OCI-LY1 (cell line): ENCODE measurements at regions not wholly inside any gene's neighbourhood (a gene's known extent, or its start where the extent isn't known, plus 50 kb on each side); places are given as distances from the start of the nearest gene placed in this dataset.

Source experiments
- H2AFZ ChIP-seq: fragments of 200-600 bp; sonication (generic), shearing (Covaris generic); 2 replicates; pipeline ENCODE4 v1.6.0; 2014; ENCODE audit warnings: antibody characterized with exemption, mild to moderate bottlenecking, low read length
- H3F3A ChIP-seq: fragments of 200-600 bp; sonication (generic), shearing (Covaris generic); 2 replicates; pipeline ENCODE4 v1.6.0; 2014; ENCODE audit warnings: mild to moderate bottlenecking, antibody characterized with exemption, low read length, moderate library complexity; ENCODE audit not compliant: insufficient read depth
- H3K27ac ChIP-seq: fragments of 200-600 bp; sonication (generic); 2 replicates; pipeline ENCODE4 v1.5.1; 2014; ENCODE audit warnings: low read length, mixed run types, mild to moderate bottlenecking, low read depth; ENCODE audit not compliant: poor library complexity, severe bottlenecking
- H3K27me3 ChIP-seq: fragments of 200-600 bp; sonication (generic); 2 replicates; pipeline ENCODE4 v1.6.0; 2014; ENCODE audit warnings: antibody characterized with exemption, mild to moderate bottlenecking, low read length, moderate library complexity; ENCODE audit not compliant: insufficient read depth
- H3K36me3 ChIP-seq: fragments of 200-600 bp; sonication (generic); 2 replicates; pipeline ENCODE4 v1.6.1; 2014; ENCODE audit warnings: mild to moderate bottlenecking, antibody characterized with exemption, low read length, moderate library complexity, mixed read lengths; ENCODE audit not compliant: insufficient read depth
- H3K4me1 ChIP-seq: fragments of 200-600 bp; sonication (generic); 2 replicates; pipeline ENCODE4 v1.5.1; 2014; ENCODE audit warnings: mild to moderate bottlenecking, low read length, moderate library complexity; ENCODE audit not compliant: insufficient read depth, severe bottlenecking
- H3K4me2 ChIP-seq: fragments of 200-600 bp; sonication (generic), shearing (Covaris generic); 2 replicates; pipeline ENCODE4 v1.6.1; 2014; ENCODE audit warnings: low read length
- H3K4me3 ChIP-seq: fragments of 200-600 bp; sonication (generic); 2 replicates; pipeline ENCODE4 v1.5.1; 2014; ENCODE audit warnings: low read length, low read depth, mild to moderate bottlenecking, mixed read lengths; ENCODE audit not compliant: poor library complexity, severe bottlenecking
- H3K79me2 ChIP-seq: fragments of 200-600 bp; shearing (Covaris generic); 2 replicates; pipeline ENCODE4 v1.6.1; 2016; ENCODE audit warnings: mixed run types, low read length, mixed read lengths; ENCODE audit not compliant: insufficient read depth
- H3K9ac ChIP-seq: fragments of 200-600 bp; sonication (generic), shearing (Covaris generic); 2 replicates; pipeline ENCODE4 v1.6.1; 2014; ENCODE audit warnings: mild to moderate bottlenecking, low read length, mixed read lengths
- H3K9me2 ChIP-seq: fragments of 200-600 bp; sonication (generic), shearing (Covaris generic); 2 replicates; pipeline ENCODE4 v1.6.1; 2014; ENCODE audit warnings: low read depth, mild to moderate bottlenecking, low read length, mixed read lengths
- H3K9me3 ChIP-seq: fragments of 200-600 bp; shearing (Covaris generic); 2 replicates; pipeline ENCODE4 v1.6.1; 2014; ENCODE audit warnings: low read length, mixed read lengths
- H4K20me1 ChIP-seq: fragments of 200-600 bp; sonication (generic), shearing (Covaris generic); 2 replicates; pipeline ENCODE4 v1.6.0; 2016; ENCODE audit warnings: mild to moderate bottlenecking, low read length; ENCODE audit not compliant: insufficient read depth
- EZH2 ChIP-seq: fragments of 200-600 bp; sonication (generic), shearing (Covaris generic); IDR thresholded peaks from 2 replicates; pipeline ENCODE4 v1.8.0; 2017; ENCODE audit warnings: borderline replicate concordance, mixed run types, mild to moderate bottlenecking, antibody characterized with exemption, low read length, moderate library complexity, mixed read lengths
- TF ChIP-seq, protein P1 (sequence below): fragments of 200-600 bp; sonication (generic), shearing (Covaris generic); IDR thresholded peaks from 2 replicates; pipeline ENCODE4 v1.5.1; 2017; ENCODE audit warnings: mild to moderate bottlenecking, antibody characterized with exemption, low read length, moderate library complexity, mixed read lengths

DNA sequence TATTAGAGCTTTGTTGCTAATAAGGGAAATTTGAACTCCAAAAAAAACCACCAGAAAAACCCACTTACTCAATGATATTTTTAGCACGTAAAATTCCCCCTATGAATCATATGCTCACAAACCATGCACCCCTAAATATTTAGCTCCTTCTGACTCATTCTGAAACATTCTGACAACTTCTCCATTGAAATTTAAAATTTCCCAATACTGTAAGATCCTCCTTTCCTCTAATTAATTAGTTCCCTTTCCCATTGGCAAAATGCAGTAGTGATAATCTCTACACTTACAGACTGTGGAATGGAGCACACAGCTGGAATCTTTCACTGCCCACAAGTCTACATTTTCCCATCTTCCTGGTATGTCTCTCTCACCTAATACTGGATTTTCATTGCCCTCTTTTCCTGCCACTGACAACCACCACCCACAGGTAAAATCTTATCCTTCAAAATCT is 215.8 kb upstream of the ACVR2A start:
- Histone ChIP-seq H3K27ac (no peak overlapping the region), H3K4me3 (no peak overlapping the region), H4K20me1 (no peaks in the 10 kb centered on the region), H3K9ac (no peak overlapping the region), H3K36me3 (no peaks in the 10 kb centered on the region), H3K4me2 (no peak overlapping the region), H3F3A (no peaks in the 10 kb centered on the region), H3K27me3 (no peaks in the 10 kb centered on the region), H3K9me3 (no peaks in the 10 kb centered on the region), H3K79me2 (no peaks in the 10 kb centered on the region), H3K9me2 (no peaks in the 10 kb centered on the region), H3K4me1 (no peaks in the 10 kb centered on the region), H2AFZ (no peak overlapping the region)
- TF ChIP-seq, protein P1, sequence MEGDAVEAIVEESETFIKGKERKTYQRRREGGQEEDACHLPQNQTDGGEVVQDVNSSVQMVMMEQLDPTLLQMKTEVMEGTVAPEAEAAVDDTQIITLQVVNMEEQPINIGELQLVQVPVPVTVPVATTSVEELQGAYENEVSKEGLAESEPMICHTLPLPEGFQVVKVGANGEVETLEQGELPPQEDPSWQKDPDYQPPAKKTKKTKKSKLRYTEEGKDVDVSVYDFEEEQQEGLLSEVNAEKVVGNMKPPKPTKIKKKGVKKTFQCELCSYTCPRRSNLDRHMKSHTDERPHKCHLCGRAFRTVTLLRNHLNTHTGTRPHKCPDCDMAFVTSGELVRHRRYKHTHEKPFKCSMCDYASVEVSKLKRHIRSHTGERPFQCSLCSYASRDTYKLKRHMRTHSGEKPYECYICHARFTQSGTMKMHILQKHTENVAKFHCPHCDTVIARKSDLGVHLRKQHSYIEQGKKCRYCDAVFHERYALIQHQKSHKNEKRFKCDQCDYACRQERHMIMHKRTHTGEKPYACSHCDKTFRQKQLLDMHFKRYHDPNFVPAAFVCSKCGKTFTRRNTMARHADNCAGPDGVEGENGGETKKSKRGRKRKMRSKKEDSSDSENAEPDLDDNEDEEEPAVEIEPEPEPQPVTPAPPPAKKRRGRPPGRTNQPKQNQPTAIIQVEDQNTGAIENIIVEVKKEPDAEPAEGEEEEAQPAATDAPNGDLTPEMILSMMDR: no peak
- TF ChIP-seq EZH2: no peak

DNA sequence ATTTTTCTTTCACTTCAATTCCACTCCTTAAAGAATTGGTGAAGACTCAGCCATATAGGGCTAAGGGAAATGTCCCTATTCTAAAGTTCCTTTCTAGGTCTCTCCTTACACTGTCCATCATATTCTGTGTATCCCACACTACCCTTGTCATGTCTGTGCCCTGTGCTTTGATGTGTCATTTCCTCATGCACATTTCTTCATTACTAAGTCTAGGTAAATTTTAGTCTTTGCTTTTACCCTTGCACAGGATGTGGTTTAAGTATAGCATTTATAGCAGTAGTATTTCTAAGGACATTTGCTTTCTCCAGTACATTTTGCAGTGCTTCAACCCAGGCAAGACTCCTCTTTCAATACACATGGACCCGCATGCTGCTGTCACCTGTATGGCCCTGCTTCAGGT is 221.5 kb upstream of the ACVR2A start:
- Histone ChIP-seq H3K27me3 (no peaks in the 10 kb centered on the region), H3K9ac (no peak overlapping the region), H3F3A (no peaks in the 10 kb centered on the region), H3K9me3 (no peaks in the 10 kb centered on the region), H3K9me2 (no peaks in the 10 kb centered on the region), H3K4me2 (no peak overlapping the region), H3K27ac (no peak overlapping the region), H4K20me1 (no peaks in the 10 kb centered on the region), H2AFZ (no peak overlapping the region), H3K79me2 (no peaks in the 10 kb centered on the region), H3K36me3 (no peaks in the 10 kb centered on the region), H3K4me3 (no peak overlapping the region), H3K4me1 (no peaks in the 10 kb centered on the region)
- no peak for TF ChIP-seq EZH2
- TF ChIP-seq, protein P1: no peak

DNA sequence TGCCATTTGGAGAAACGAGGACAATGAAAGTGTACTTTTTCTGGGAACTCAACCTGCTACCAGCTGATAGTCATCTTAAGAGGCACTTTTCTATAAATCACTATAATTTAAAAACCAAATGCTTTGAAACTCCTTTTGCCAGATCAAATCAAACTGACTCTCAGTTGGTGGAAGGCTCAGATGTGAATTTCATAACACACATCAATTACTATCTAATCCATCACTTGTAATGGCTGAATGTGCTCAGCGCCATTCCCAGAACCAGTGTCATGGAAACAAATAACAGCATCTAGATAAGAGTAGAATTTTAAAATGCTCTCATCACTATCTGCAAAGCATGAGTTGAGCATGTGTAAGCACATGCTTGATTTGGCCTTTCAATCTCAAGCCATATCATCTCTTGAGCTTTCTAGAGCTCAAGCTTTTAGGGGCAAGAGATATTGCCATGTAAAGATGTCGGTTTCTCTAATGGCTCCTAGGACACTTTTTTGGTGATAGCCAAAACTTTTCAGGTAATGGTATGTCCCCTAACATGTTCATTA is 223.1 kb upstream of the ACVR2A start:
- Histone ChIP-seq H3K4me1 (no peaks in the 10 kb centered on the region), H3K9ac (no peak overlapping the region), H4K20me1 (no peaks in the 10 kb centered on the region), H2AFZ (no peak overlapping the region), H3K4me2 (no peak overlapping the region), H3K36me3 (no peaks in the 10 kb centered on the region), H3K27ac (no peak overlapping the region), H3K27me3 (no peaks in the 10 kb centered on the region), H3F3A (no peaks in the 10 kb centered on the region), H3K9me3 (no peaks in the 10 kb centered on the region), H3K9me2 (no peaks in the 10 kb centered on the region), H3K79me2 (no peaks in the 10 kb centered on the region), H3K4me3 (no peak overlapping the region)
- TF ChIP-seq, protein P1: no peak
- no peak for TF ChIP-seq EZH2
